ENCODE measurements at regions not wholly inside any gene's neighbourhood (a gene's known extent, or its start where the extent isn't known, plus 50 kb on each side); places are given as distances from the start of the nearest gene placed in this dataset.

DNA sequence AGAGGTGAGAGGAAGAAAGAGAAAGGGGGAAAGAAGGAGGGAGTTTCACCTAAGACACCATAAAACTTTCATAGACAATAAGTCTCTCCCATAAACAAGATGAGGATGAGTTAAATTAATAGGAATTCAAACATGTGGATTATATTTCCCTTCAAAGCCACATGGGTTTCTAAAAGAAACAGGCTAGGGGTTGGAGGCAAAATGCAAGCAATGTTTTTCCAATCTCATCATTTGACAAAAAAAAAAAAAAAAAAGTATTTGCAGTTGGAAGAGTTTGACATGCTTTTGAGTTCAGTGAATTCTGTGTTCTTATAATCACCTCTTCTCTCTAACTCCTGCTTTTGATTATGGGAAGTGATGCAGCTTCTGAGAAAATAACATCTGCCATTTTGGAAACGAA is 186.1 kb upstream of the ADRA1D start:
- TF ChIP-seq, protein P1, sequence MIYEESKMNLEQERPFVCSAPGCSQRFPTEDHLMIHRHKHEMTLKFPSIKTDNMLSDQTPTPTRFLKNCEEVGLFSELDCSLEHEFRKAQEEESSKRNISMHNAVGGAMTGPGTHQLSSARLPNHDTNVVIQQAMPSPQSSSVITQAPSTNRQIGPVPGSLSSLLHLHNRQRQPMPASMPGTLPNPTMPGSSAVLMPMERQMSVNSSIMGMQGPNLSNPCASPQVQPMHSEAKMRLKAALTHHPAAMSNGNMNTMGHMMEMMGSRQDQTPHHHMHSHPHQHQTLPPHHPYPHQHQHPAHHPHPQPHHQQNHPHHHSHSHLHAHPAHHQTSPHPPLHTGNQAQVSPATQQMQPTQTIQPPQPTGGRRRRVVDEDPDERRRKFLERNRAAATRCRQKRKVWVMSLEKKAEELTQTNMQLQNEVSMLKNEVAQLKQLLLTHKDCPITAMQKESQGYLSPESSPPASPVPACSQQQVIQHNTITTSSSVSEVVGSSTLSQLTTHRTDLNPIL (CRISPR knock-in tag; IDR thresholded peaks at IDR 0.05; ENCODE audit: low read depth), result no peak
- TF ChIP-seq CSDC2 (CRISPR knock-in tag; IDR thresholded peaks at IDR 0.05) (no peak), TCF4 (CRISPR knock-in tag; IDR thresholded peaks at IDR 0.05; ENCODE audit: borderline replicate concordance) (no peak)
- TF ChIP-seq, protein P2, sequence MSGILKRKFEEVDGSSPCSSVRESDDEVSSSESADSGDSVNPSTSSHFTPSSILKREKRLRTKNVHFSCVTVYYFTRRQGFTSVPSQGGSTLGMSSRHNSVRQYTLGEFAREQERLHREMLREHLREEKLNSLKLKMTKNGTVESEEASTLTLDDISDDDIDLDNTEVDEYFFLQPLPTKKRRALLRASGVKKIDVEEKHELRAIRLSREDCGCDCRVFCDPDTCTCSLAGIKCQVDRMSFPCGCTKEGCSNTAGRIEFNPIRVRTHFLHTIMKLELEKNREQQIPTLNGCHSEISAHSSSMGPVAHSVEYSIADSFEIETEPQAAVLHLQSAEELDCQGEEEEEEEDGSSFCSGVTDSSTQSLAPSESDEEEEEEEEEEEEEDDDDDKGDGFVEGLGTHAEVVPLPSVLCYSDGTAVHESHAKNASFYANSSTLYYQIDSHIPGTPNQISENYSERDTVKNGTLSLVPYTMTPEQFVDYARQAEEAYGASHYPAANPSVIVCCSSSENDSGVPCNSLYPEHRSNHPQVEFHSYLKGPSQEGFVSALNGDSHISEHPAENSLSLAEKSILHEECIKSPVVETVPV (CRISPR knock-in tag; IDR thresholded peaks at IDR 0.05), result no peak
